OCI-LY7 (cell line): ENCODE measurements at regions not wholly inside any gene's neighbourhood (a gene's known extent, or its start where the extent isn't known, plus 50 kb on each side); places are given as distances from the start of the nearest gene placed in this dataset.

Source experiments
- EZH2phosphoT487 ChIP-seq: fragments of 200-600 bp; sonication (generic); IDR thresholded peaks from 2 replicates; pipeline ENCODE4 v1.6.1; 2018; ENCODE audit warnings: low read depth, borderline replicate concordance, mild to moderate bottlenecking, mixed run types, antibody characterized with exemption, low read length, moderate library complexity, mixed read lengths
- TF ChIP-seq, protein P1 (sequence below): fragments of 200-600 bp; sonication (generic); conservative IDR thresholded peaks from 2 replicates; pipeline ENCODE4 v1.5.1; 2014; ENCODE audit warnings: mild to moderate bottlenecking, antibody characterized with exemption, low read length, moderate library complexity, mixed read lengths

GRCh38 chr7:16235147-16236114 lies 185.9 kb downstream of the CRPPA start:
- TF ChIP-seq, protein P1, sequence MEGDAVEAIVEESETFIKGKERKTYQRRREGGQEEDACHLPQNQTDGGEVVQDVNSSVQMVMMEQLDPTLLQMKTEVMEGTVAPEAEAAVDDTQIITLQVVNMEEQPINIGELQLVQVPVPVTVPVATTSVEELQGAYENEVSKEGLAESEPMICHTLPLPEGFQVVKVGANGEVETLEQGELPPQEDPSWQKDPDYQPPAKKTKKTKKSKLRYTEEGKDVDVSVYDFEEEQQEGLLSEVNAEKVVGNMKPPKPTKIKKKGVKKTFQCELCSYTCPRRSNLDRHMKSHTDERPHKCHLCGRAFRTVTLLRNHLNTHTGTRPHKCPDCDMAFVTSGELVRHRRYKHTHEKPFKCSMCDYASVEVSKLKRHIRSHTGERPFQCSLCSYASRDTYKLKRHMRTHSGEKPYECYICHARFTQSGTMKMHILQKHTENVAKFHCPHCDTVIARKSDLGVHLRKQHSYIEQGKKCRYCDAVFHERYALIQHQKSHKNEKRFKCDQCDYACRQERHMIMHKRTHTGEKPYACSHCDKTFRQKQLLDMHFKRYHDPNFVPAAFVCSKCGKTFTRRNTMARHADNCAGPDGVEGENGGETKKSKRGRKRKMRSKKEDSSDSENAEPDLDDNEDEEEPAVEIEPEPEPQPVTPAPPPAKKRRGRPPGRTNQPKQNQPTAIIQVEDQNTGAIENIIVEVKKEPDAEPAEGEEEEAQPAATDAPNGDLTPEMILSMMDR: no peak
- no peak for TF ChIP-seq EZH2phosphoT487
